Keratinocyte (primary cell): ENCODE measurements at regions not wholly inside any gene's neighbourhood (a gene's known extent, or its start where the extent isn't known, plus 50 kb on each side); places are given as distances from the start of the nearest gene placed in this dataset.
A peak's percentile ranks its signal among the peaks of the same experiment; 100 is the strongest.

Experiments used
- DNase-seq: peaks from one replicate; pipeline ENCODE4 v3.0.0-alpha.2; 2011; ENCODE audit warnings: low read depth, missing footprints, low spot score
- FAIRE-seq: peaks from 2 replicates; lab custom pipeline; 2011; peaks lifted over from hg19 to GRCh38; lab: Jason Lieb, UNC
- H2AFZ ChIP-seq: 2 replicates; pipeline ENCODE4 v1.6.0; 2012; ENCODE audit warnings: low read length, control low read depth, inconsistent platforms; ENCODE audit not compliant: control insufficient read depth
- H3K27ac ChIP-seq: 2 replicates; pipeline ENCODE4 v1.5.1; 2011; ENCODE audit warnings: low read length; ENCODE audit not compliant: control insufficient read depth, insufficient read depth
- H3K27me3 ChIP-seq: 3 replicates; pipeline ENCODE4 v1.6.0; 2011; ENCODE audit warnings: low read length; ENCODE audit not compliant: control insufficient read depth, insufficient read depth; ENCODE audit errors: extremely low read depth
- H3K36me3 ChIP-seq, 2 experiments: 2 replicates in 1 of 2; 3 replicates in 1 of 2; pipeline ENCODE4 v1.5.1; 2011; ENCODE audit warnings: low read length in 2 of 2, mild to moderate bottlenecking in 1 of 2; ENCODE audit not compliant: control insufficient read depth in 2 of 2, insufficient read depth in 2 of 2; ENCODE audit errors: extremely low read depth in 1 of 2
- H3K4me1 ChIP-seq: 3 replicates; pipeline ENCODE4 v1.5.1; 2011; ENCODE audit warnings: low read length; ENCODE audit not compliant: control insufficient read depth, insufficient read depth; ENCODE audit errors: extremely low read depth
- H3K4me2 ChIP-seq: 3 replicates; pipeline ENCODE4 v1.6.0; 2011; ENCODE audit warnings: low read depth, low read length; ENCODE audit not compliant: control insufficient read depth, insufficient read depth; ENCODE audit errors: extremely low read depth
- H3K4me3 ChIP-seq, 3 experiments: fragments of 200-600 bp in 1 of 3; sonication (generic) in 1 of 3; 2 replicates in 2 of 3; 3 replicates in 1 of 3; pipeline ENCODE4 v1.5.1; 2011 to 2016; ENCODE audit warnings: low read length in 3 of 3, mild to moderate bottlenecking in 3 of 3, control low read depth in 2 of 3, inconsistent platforms in 1 of 3, low read depth in 1 of 3, mixed read lengths in 1 of 3, mixed run types in 1 of 3, moderate library complexity in 1 of 3; ENCODE audit not compliant: control insufficient read depth in 2 of 3, insufficient read depth in 2 of 3; ENCODE audit errors: extremely low read depth in 1 of 3
- H3K79me2 ChIP-seq: 2 replicates; pipeline ENCODE4 v1.6.0; 2012; ENCODE audit warnings: low read length; ENCODE audit not compliant: control insufficient read depth, insufficient read depth
- H3K9ac ChIP-seq: 3 replicates; pipeline ENCODE4 v1.6.0; 2011; ENCODE audit warnings: low read length; ENCODE audit not compliant: control insufficient read depth, insufficient read depth; ENCODE audit errors: extremely low read depth
- H3K9me1 ChIP-seq: 3 replicates; pipeline ENCODE4 v1.6.0; 2011; ENCODE audit warnings: low read length; ENCODE audit not compliant: control insufficient read depth, insufficient read depth; ENCODE audit errors: extremely low read depth
- H3K9me3 ChIP-seq: 2 replicates; pipeline ENCODE4 v1.5.1; 2012; ENCODE audit warnings: low read depth, low read length; ENCODE audit not compliant: control insufficient read depth
- H4K20me1 ChIP-seq: 3 replicates; pipeline ENCODE4 v1.6.0; 2011; ENCODE audit warnings: low read length; ENCODE audit not compliant: control insufficient read depth, insufficient read depth; ENCODE audit errors: extremely low read depth
- CTCF ChIP-seq, 3 experiments: IDR thresholded peaks in 1 of 3; conservative IDR thresholded peaks in 1 of 3; optimal IDR thresholded peaks in 1 of 3; 2 replicates in 2 of 3; 3 replicates in 1 of 3; pipeline versions ENCODE3 to v1.5.1; 2011; ENCODE audit warnings: low read length in 3 of 3, mild to moderate bottlenecking in 3 of 3, moderate library complexity in 2 of 3, control low read depth in 1 of 3, inconsistent platforms in 1 of 3; ENCODE audit not compliant: insufficient read depth in 2 of 3; ENCODE audit errors: extremely low read depth in 1 of 3
- EZH2 ChIP-seq: IDR thresholded peaks from one replicate; pipeline ENCODE4 v1.6.1; 2012; ENCODE audit warnings: inconsistent platforms, mild to moderate bottlenecking, low read length, moderate library complexity
- dilution Hi-C: fragments of 300-500 bp; cut with MboI; formaldehyde crosslinking; loops from one replicate; pipeline ENCODE4 v1.7.0; 2020; ENCODE audit warnings: low sequenced_read_pairs; ENCODE audit not compliant: extremely low pct_ligation_motif_present

GRCh38 chr6:3612341-3613041 lies 139.0 kb downstream of the PXDC1 start:
- DNase-seq, result peak; percentile 85
- no peaks in the 10 kb centered on the region for H3K27me3 ChIP-seq

GRCh38 chr6:3610921-3611320 lies 140.6 kb downstream of the PXDC1 start:
- H3K36me3 ChIP-seq, result no peaks in the 10 kb centered on the region
- no peak overlapping the region for H3K4me3 ChIP-seq
- H3K27ac ChIP-seq, result peak overlapping the region; percentile 45
- dilution Hi-C loops, result no loop called here
- peak overlapping the region; percentile 79 for H3K4me2 ChIP-seq
- no peaks in the 10 kb centered on the region for H3K27me3 ChIP-seq
- H3K9ac ChIP-seq, result no peak overlapping the region
- H3K9me3 ChIP-seq, result no peaks in the 10 kb centered on the region
- no peaks in the 10 kb centered on the region for H4K20me1 ChIP-seq
- peaks cover 42% of the 10 kb centered on the region for H3K4me1 ChIP-seq
- no peaks in the 10 kb centered on the region for H3K9me1 ChIP-seq
- FAIRE-seq (no peak), DNase-seq (no peak)
- no peaks in the 10 kb centered on the region for H3K79me2 ChIP-seq
- TF ChIP-seq EZH2 (no peak), CTCF (optimal IDR thresholded peaks at IDR 0.05 in 1 of 3, IDR thresholded peaks at IDR 0.05 in 1 of 3, conservative IDR thresholded peaks at IDR 0.05 in 1 of 3; ENCODE audit: extremely low read depth in 1 of 3, insufficient read depth in 2 of 3, low read length in 3 of 3) (no peak)
- H2AFZ ChIP-seq, result peak overlapping the region; percentile 50

More at GRCh38 chr6:3612341-3613041, 139.0 kb downstream of the PXDC1 start:
- peak overlapping the region; percentile 45 for H3K4me2 ChIP-seq
- H3K9ac ChIP-seq, result no peak overlapping the region
- H3K4me1 ChIP-seq, result peaks cover 42% of the 10 kb centered on the region
- dilution Hi-C loops, result no loop called here
- no peak overlapping the region for H3K4me3 ChIP-seq
- H4K20me1 ChIP-seq, result no peaks in the 10 kb centered on the region
- no peaks in the 10 kb centered on the region for H3K9me1 ChIP-seq
- H2AFZ ChIP-seq, result no peak overlapping the region
- no peaks in the 10 kb centered on the region for H3K36me3 ChIP-seq
- H3K79me2 ChIP-seq, result no peaks in the 10 kb centered on the region
- no peaks in the 10 kb centered on the region for H3K9me3 ChIP-seq
- FAIRE-seq, result peak; percentile 93
- peak overlapping the region; percentile 72 for H3K27ac ChIP-seq
- TF ChIP-seq EZH2 (no peak), CTCF (optimal IDR thresholded peaks at IDR 0.05 in 1 of 3, IDR thresholded peaks at IDR 0.05 in 1 of 3, conservative IDR thresholded peaks at IDR 0.05 in 1 of 3; ENCODE audit: extremely low read depth in 1 of 3, insufficient read depth in 2 of 3, low read length in 3 of 3) (no peak)
